KMS-11 (cell line): ENCODE measurements at regions not wholly inside any gene's neighbourhood (a gene's known extent, or its start where the extent isn't known, plus 50 kb on each side); places are given as distances from the start of the nearest gene placed in this dataset.

Experiments used
- H2AFZ ChIP-seq: fragments of 200-600 bp; sonication (generic); 2 replicates; pipeline ENCODE4 v1.6.1; 2016; ENCODE audit warnings: antibody characterized with exemption, mixed run types, low read depth
- H3K27ac ChIP-seq: fragments of 200-600 bp; sonication (generic); 2 replicates; pipeline ENCODE4 v1.6.1; 2016; ENCODE audit warnings: mild to moderate bottlenecking, mixed run types
- H3K27me3 ChIP-seq: fragments of 200-600 bp; sonication (generic); 2 replicates; pipeline ENCODE4 v1.6.1; 2017; ENCODE audit warnings: mild to moderate bottlenecking, low read depth, mixed run types, moderate library complexity; ENCODE audit not compliant: insufficient read depth
- H3K36me3 ChIP-seq: fragments of 200-600 bp; sonication (generic); 2 replicates; pipeline ENCODE4 v1.6.1; 2017; ENCODE audit warnings: mild to moderate bottlenecking, mixed run types; ENCODE audit not compliant: insufficient read depth
- H3K4me1 ChIP-seq: fragments of 200-600 bp; sonication (generic); 2 replicates; pipeline ENCODE4 v1.6.1; 2016; ENCODE audit warnings: mild to moderate bottlenecking, low read depth, mixed run types; ENCODE audit not compliant: poor library complexity, severe bottlenecking
- H3K4me2 ChIP-seq: fragments of 200-600 bp; sonication (generic); 2 replicates; pipeline ENCODE4 v1.7.0; 2016; ENCODE audit warnings: mild to moderate bottlenecking, mixed run types
- H3K4me3 ChIP-seq: fragments of 200-600 bp; sonication (generic); IDR thresholded peaks from 2 replicates; pipeline ENCODE4 v1.6.1; 2017; ENCODE audit warnings: low read depth, low read length, mixed read lengths; ENCODE audit not compliant: insufficient read depth
- H3K79me2 ChIP-seq: fragments of 200-600 bp; sonication (generic); 2 replicates; pipeline ENCODE4 v1.6.1; 2016; ENCODE audit warnings: low read depth, mixed run types; ENCODE audit not compliant: insufficient read depth
- H3K9ac ChIP-seq: fragments of 200-600 bp; sonication (generic); 2 replicates; pipeline ENCODE4 v1.6.1; 2016; ENCODE audit warnings: mild to moderate bottlenecking, mixed run types
- H4K20me1 ChIP-seq: fragments of 200-600 bp; sonication (generic); 2 replicates; pipeline ENCODE4 v1.6.1; 2016; ENCODE audit warnings: mild to moderate bottlenecking, mixed run types; ENCODE audit not compliant: insufficient read depth
- TF ChIP-seq, protein P1 (sequence below): fragments of 200-600 bp; sonication (generic); conservative IDR thresholded peaks from 2 replicates; pipeline ENCODE4 v1.6.1; 2017; ENCODE audit warnings: low read depth, mild to moderate bottlenecking, antibody characterized with exemption, low read length, moderate library complexity, mixed read lengths

GRCh38 chr10:55500931-55501559 is 700.0 kb upstream of the PCDH15 start:
- H3K9ac ChIP-seq = no peak overlapping the region

GRCh38 chr10:55497893-55498499 is 697.0 kb upstream of the PCDH15 start:
- H3K4me1 ChIP-seq = no peaks in the 10 kb centered on the region
- H3K4me3 ChIP-seq = no peak overlapping the region
- H3K79me2 ChIP-seq = no peaks in the 10 kb centered on the region
- no peak overlapping the region for H2AFZ ChIP-seq
- H3K27me3 ChIP-seq = no peaks in the 10 kb centered on the region
- H3K9ac ChIP-seq = no peak overlapping the region
- H3K4me2 ChIP-seq = no peak overlapping the region
- TF ChIP-seq, protein P1, sequence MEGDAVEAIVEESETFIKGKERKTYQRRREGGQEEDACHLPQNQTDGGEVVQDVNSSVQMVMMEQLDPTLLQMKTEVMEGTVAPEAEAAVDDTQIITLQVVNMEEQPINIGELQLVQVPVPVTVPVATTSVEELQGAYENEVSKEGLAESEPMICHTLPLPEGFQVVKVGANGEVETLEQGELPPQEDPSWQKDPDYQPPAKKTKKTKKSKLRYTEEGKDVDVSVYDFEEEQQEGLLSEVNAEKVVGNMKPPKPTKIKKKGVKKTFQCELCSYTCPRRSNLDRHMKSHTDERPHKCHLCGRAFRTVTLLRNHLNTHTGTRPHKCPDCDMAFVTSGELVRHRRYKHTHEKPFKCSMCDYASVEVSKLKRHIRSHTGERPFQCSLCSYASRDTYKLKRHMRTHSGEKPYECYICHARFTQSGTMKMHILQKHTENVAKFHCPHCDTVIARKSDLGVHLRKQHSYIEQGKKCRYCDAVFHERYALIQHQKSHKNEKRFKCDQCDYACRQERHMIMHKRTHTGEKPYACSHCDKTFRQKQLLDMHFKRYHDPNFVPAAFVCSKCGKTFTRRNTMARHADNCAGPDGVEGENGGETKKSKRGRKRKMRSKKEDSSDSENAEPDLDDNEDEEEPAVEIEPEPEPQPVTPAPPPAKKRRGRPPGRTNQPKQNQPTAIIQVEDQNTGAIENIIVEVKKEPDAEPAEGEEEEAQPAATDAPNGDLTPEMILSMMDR = no peak
- H3K36me3 ChIP-seq = no peaks in the 10 kb centered on the region
- H3K27ac ChIP-seq = no peak overlapping the region
- no peaks in the 10 kb centered on the region for H4K20me1 ChIP-seq

More at GRCh38 chr10:55500931-55501559, 700.0 kb upstream of the PCDH15 start:
- TF ChIP-seq, protein P1 = peak; percentile 64
- Histone ChIP-seq H3K79me2 (no peaks in the 10 kb centered on the region), H3K4me3 (no peak overlapping the region), H2AFZ (no peak overlapping the region), H4K20me1 (no peaks in the 10 kb centered on the region; the same call in 1 of the 2 replicates), H3K27me3 (no peaks in the 10 kb centered on the region), H3K4me2 (no peak overlapping the region), H3K27ac (no peak overlapping the region), H3K4me1 (no peaks in the 10 kb centered on the region), H3K36me3 (no peaks in the 10 kb centered on the region)

GRCh38 chr10:55495555-55495954 is 694.5 kb upstream of the PCDH15 start:
- Histone ChIP-seq H4K20me1 (no peaks in the 10 kb centered on the region), H3K4me3 (no peak overlapping the region), H3K27me3 (no peaks in the 10 kb centered on the region), H3K9ac (no peak overlapping the region), H2AFZ (no peak overlapping the region), H3K79me2 (no peaks in the 10 kb centered on the region), H3K4me2 (no peak overlapping the region), H3K27ac (no peak overlapping the region), H3K4me1 (no peaks in the 10 kb centered on the region), H3K36me3 (no peaks in the 10 kb centered on the region)
- TF ChIP-seq, protein P1 = no peak

- no peak overlapping the region for H2AFZ ChIP-seq
- H3K9ac ChIP-seq = no peak overlapping the region
- H3K27me3 ChIP-seq = no peaks in the 10 kb centered on the region
- no peaks in the 10 kb centered on the region for H3K79me2 ChIP-seq
- no peak overlapping the region for H3K4me3 ChIP-seq
- TF ChIP-seq, protein P1 = no peak
- H3K4me1 ChIP-seq = no peaks in the 10 kb centered on the region
- H3K27ac ChIP-seq = no peak overlapping the region
- H3K4me2 ChIP-seq = no peak overlapping the region
- no peaks in the 10 kb centered on the region for H4K20me1 ChIP-seq
- no peaks in the 10 kb centered on the region for H3K36me3 ChIP-seq
These were observed 690.7 kb upstream of the PCDH15 start for GRCh38 chr10:55491712-55492111.
